CMK (cell line): ENCODE measurements at regions not wholly inside any gene's neighbourhood (a gene's known extent, or its start where the extent isn't known, plus 50 kb on each side); places are given as distances from the start of the nearest gene placed in this dataset.

Experiments used
- DNase-seq: peaks from one replicate; pipeline ENCODE4 v3.0.0-alpha.2; 2010; ENCODE audit warnings: low read depth

- no peak for DNase-seq
Measured at GRCh38 chr12:46468160-46468559, 95.6 kb upstream of the SLC38A2 start.

DNA sequence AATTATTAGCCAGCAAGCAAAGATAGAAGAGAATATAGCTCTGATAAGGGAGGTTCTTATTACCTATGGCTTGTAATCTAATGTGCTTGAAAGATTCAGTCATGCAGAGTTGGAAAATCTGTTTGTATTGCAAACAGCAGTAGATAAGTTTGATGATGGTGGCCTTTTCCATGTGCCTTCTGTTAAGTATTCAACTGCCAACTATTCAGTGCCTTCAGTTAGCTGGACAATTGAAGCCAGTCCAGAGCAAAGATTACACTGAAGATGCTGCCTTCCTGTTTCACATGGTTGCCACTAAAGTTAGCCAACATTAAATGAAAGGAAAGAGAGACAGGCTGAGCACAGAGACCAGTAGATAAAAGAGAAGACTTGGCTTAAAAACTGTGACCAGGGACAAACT lies 92.7 kb upstream of the SLC38A2 start:
- no peak for DNase-seq

DNA sequence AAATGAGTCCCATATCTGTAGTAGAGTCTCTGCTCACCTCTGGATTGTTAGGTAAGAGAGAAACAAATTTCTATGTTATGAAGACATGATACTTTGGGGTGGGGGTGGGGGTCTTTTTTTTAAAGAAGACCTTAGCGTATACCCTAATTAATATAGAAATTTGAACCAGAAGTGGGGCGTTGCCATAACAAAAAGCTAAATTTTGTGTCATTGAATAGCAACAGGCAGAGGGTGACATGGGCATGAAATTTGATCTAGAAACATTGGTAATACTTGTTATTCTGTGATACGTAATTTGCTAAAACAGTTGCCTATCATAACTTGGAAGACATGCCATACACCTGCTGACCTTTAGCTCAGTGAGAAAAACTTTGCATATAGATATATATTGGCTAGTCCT lies 92.3 kb upstream of the SLC38A2 start:
- DNase-seq: no peak

DNA sequence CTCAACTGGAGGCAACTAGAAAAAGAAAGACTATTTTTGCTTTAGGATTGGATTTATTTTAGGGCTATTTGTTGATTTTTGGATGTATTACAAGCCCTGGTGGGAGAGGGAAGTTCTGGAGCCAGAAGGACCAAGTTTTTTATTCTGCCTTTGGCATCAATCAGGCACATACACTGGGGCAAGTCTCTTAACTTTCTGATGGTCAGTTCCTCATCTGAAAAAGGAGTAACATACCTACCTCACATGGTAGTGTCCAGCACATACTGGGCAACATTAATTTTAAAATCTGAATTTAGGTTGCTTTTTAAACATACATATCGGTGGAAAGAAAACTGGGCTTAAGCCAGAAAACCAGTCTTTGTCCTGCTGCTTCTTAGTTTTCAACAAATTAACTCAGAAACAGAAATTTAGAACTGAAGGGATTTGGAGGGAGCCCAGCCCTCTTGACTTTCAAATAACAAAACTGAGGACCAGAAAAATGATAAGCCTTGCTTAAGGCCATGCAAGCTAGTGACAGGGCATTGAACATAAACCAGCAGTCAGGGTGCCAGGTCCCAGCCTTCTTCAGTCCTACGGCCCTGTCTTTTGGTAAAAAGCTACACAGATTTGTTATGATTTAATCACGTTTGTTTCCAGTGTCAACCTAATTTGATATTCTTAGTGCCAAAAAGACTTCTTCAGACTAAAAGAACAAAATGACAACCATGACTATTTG lies 90.2 kb upstream of the SLC38A2 start:
- DNase-seq: no peak

DNA sequence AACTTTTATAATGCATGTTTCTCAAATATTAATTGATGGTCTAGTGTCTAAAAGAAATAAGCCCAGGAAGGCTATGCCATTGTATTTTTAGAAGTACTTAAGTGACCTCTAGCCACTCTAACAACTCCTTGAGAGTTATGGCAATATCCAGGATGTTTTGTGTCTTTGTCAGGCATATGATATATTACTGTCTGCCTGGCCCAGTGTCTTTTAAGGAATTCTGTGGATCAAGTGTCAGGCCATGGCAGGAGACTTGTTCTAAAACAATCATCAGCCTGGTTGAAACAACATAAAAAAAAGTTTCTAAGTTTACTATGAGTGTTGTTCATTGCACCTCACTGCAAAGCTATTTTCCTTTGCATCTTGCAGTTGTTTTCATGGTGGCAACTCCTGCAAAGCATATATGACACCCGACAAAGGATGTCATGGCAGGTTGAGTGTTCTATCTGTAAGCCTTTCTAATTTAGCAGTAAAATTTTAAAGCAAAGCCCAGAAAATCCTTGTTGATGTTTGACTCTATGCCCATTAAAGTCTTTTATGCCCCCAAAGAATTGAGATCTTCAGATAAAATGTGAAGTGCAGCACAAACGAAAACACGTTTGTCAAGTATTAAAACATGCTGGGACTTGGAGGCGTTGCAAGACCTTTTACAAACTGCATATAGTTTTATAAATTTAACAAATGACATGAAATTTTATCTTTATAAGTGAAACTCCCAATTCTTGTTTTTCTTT lies 89.5 kb upstream of the SLC38A2 start:
- DNase-seq: no peak

DNA sequence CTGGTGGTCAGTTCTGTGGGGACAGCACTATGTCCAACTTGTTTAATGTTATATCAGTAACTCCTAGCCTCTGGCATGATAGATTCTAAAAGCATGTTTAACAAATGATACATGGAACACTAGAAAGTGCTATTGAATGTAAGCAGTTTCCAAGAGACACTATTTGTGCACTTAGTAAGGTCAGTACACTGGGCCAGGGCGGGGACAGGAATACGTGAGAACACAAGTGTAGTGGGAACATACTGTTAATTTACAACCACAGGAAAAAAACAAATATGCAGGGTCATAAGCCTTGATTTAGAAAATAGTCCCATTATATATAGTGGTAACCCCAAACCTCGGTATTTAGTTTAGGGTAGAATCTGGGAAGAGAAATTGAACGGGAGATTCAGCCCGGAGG lies 88.9 kb upstream of the SLC38A2 start:
- DNase-seq: no peak

DNA sequence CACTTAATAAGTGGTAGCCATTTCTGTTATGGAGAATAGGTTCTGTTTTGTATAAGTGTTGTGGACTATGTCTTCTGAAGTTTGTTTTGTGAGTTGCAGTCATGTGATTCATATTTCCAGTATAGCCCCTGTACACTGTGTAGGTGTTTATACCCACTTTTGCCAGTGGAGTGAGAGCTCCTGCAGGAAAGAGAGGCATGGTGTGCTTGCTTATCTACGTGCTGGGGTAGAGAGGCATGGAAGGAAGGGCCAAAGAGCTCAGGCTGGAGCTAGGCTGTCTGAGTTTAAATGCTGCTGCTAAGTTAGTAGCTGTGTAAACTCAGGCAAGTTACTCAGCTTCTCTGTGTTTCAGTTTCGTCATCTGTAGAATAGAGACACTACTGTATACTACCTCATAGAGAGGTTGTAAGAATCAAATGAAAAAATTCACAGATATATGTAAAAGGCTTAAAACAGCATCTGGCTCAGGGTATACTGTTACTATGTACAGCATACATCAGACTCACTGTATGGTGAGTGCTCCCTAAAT lies 88.2 kb upstream of the SLC38A2 start:
- no peak for DNase-seq

- DNase-seq: no peak
Measured at GRCh38 chr12:46459861-46460545, 87.4 kb upstream of the SLC38A2 start.

GRCh38 chr12:46459111-46459510 lies 86.5 kb upstream of the SLC38A2 start:
- DNase-seq: no peak

- no peak for DNase-seq
Measured at GRCh38 chr12:46458500-46459102, 86.0 kb upstream of the SLC38A2 start.

- DNase-seq: no peak
Measured at GRCh38 chr12:46457958-46458357, 85.4 kb upstream of the SLC38A2 start.

DNA sequence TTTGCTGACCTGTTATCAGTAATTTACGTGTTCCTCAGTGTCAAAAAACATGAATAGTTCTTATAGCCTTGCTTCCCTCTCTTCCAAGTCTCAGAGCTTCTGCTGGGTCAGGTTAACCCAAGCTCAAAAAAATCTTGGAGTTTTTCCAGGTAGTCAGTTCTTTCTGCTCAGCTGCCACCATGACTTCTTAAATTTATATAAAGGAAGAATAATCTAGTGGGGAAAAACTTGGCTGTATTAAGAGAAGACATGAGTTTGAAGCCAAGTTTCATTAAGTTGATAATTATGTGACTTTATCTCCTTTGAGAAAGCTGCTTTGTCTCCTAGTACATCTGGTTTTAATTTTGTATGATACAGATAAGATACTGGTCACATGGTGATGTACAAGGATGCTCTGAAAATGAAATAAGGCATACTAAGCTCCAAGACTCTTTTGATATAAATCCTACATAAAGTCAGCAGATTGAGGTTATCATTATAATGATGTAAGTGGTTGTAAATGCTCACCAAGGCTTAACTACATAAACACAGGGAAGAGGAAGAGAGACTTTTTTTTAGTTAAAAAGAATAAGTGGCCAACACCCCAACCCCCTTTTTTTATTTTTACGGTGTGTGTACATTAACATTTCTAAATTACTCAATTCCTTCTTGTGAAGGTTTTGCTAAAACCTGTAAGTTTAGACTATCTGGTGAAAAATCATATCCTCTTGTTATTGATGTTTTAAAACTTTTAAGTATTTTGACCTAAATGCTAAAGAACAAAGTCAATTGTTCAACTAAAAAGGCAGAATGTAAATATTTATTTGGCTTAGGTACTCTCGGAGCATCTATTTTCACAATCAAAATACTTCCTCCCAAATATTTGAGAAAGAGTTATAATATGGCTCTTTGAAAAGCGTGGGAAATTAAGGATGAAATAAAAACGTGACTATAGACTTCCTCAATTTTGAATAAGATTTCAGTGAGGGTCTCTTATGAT lies 84.1 kb upstream of the SLC38A2 start:
- DNase-seq: no peak

GRCh38 chr12:46455648-46456352 lies 83.2 kb upstream of the SLC38A2 start:
- DNase-seq: peak; percentile 48

GRCh38 chr12:46454981-46455380 lies 82.4 kb upstream of the SLC38A2 start:
- DNase-seq: no peak

GRCh38 chr12:46453428-46453827 lies 80.9 kb upstream of the SLC38A2 start:
- no peak for DNase-seq

DNA sequence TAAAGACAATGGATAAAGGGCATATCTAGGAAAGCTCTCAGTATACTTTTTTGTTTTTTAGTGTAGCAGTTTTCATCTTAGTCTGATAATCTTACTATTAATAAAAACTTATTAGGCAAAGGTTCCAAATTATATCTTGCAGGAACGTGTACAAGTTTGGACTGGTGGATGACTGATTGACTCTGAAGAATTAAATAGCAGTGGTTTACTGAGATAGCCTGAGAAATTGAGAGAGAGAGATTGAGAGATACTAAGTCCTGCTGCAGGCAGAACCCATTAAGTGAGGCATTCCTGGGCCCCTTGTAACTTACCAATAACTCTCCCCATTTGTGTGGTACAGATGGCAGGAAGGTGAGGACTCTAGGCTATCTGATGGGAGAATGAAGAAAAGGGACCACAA lies 80.2 kb upstream of the SLC38A2 start:
- DNase-seq: no peak

- no peak for DNase-seq
Measured at GRCh38 chr12:46452061-46452615, 79.6 kb upstream of the SLC38A2 start.

DNA sequence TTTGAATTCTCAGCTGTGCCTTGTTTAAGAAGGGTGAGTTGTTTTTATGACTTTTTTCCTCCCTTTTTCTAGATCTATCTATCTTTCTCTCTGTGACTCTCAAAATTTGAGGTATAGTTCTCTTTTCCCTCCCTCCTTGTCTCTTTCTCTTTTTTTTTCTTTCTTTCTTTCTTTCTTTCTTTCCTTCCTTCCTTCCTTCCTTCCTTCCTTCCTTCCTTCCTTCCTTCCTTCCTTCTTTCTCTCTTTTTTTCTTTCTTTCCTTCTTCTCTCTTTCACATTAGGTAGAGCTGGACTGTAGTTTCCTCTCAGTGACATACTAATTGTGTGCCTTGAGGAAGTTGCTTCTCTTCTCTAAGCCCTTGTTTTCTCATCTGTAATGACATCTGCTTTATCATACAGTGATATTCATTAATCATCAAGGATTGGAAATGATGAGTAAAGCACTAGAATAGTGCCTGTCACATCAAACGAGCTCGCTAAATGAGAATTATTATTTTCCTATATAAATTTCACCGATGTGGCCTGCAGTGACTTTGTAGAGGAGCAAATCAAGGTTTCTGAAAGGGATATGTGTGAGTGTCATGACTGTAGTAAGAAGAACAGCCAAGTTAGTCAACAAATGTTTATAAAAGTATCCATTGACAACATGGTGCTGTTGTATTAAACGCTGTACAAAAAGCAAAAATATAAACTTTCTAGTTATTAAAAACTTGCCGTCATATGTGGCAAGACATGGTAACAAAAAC lies 78.9 kb upstream of the SLC38A2 start:
- DNase-seq: no peak

DNA sequence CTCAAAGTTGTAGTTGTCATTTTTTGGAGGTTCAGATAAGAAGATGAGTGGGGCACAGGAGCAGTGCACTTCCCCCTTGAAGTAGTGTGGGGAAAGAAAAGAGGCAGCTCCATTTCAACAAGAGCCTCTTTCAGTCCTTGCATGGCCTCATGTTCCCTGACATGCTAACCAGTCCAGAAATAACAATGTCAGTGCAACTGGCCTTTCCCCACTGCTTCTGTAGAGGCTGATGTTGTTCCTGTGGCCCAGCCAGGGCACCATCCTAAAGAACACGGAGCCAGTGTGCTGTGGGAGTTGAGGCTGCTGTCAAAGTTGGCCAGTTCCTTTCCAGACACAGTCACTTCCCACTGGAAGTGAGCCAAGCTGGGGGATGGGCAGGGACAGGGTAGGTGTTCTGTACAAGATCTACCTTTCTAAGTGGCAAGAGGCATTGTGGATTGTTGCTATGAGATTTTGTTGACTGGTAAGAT lies 77.7 kb upstream of the SLC38A2 start:
- peak; percentile 36 for DNase-seq
